ENCODE measurements at regions not wholly inside any gene's neighbourhood (a gene's known extent, or its start where the extent isn't known, plus 50 kb on each side); places are given as distances from the start of the nearest gene placed in this dataset.

GRCh38 chr12:22982635-22983034 lies 357.7 kb downstream of the ETNK1 start:
- Histone ChIP-seq H3K36me3 (ENCODE audit: control insufficient read depth, insufficient read depth, low read length) (no peaks in the 10 kb centered on the region), H3K27me3 (replicated peaks; ENCODE audit: control insufficient read depth, insufficient read depth, low read length) (no peaks in the 10 kb centered on the region), H3K4me1 (no peaks in the 10 kb centered on the region), H3K4me3 (ENCODE audit: low read depth, low read length) (no peak overlapping the region), H3K9me3 (no peaks in the 10 kb centered on the region)
- TF ChIP-seq CTCF (IDR thresholded peaks at IDR 0.05; ENCODE audit: insufficient read depth in 1 of 2, low read depth in 1 of 2, low read length in 1 of 2, severe bottlenecking in 1 of 2, unreplicated experiment in 1 of 2) = no peak
- Mint-ChIP-seq H3K27me3 (ENCODE audit: insufficient read depth, unreplicated experiment) (peaks cover 12% of the 10 kb centered on the region), H3K4me1 (ENCODE audit: low read depth, unreplicated experiment) (no peaks in the 10 kb centered on the region), H3K27ac (ENCODE audit: unreplicated experiment) (no peak overlapping the region), H3K9me3 (ENCODE audit: unreplicated experiment) (no peaks in the 10 kb centered on the region), H3K36me3 (ENCODE audit: insufficient read depth, unreplicated experiment) (no peaks in the 10 kb centered on the region), H3K4me3 (ENCODE audit: unreplicated experiment) (no peak overlapping the region)
- intact Hi-C loops (cut with micrococcal nuclease; ENCODE audit: unreplicated experiment) = loop anchor here (5.0 kb wide), 1 partner anchor 100 kb away; no protein-coding TSS in a partner anchor
- no peak for DNase-seq
- no TSS peak for BruUV-seq (replicated peaks)
- CTCF ChIA-PET = interaction anchor here (1.0 kb wide), 1 partner anchor 126 kb away, joined by 3 read pairs; no protein-coding TSS in a partner anchor
- POLR2A ChIA-PET = no interaction called here

GRCh38 chr12:22986997-22987396 lies 362.0 kb downstream of the ETNK1 start:
- no peak for DNase-seq
- CTCF ChIA-PET = no interaction called here
- Mint-ChIP-seq H3K4me1 (ENCODE audit: low read depth, unreplicated experiment) (no peaks in the 10 kb centered on the region), H3K9me3 (ENCODE audit: unreplicated experiment) (no peaks in the 10 kb centered on the region), H3K4me3 (ENCODE audit: unreplicated experiment) (no peak overlapping the region), H3K36me3 (ENCODE audit: insufficient read depth, unreplicated experiment) (no peaks in the 10 kb centered on the region), H3K27me3 (ENCODE audit: insufficient read depth, unreplicated experiment) (peaks cover 22% of the 10 kb centered on the region), H3K27ac (ENCODE audit: unreplicated experiment) (no peak overlapping the region)
- Histone ChIP-seq H3K36me3 (ENCODE audit: control insufficient read depth, insufficient read depth, low read length) (no peaks in the 10 kb centered on the region), H3K4me1 (no peaks in the 10 kb centered on the region), H3K27me3 (replicated peaks; ENCODE audit: control insufficient read depth, insufficient read depth, low read length) (no peaks in the 10 kb centered on the region), H3K9me3 (no peaks in the 10 kb centered on the region), H3K4me3 (ENCODE audit: low read depth, low read length) (no peak overlapping the region)
- intact Hi-C loops (cut with micrococcal nuclease; ENCODE audit: unreplicated experiment) = no loop called here
- POLR2A ChIA-PET = no interaction called here
- no peak for TF ChIP-seq CTCF (IDR thresholded peaks at IDR 0.05; ENCODE audit: insufficient read depth in 1 of 2, low read depth in 1 of 2, low read length in 1 of 2, severe bottlenecking in 1 of 2, unreplicated experiment in 1 of 2)
- BruUV-seq (replicated peaks) = no TSS peak

- Histone ChIP-seq H3K36me3 (ENCODE audit: control insufficient read depth, insufficient read depth, low read length) (no peaks in the 10 kb centered on the region), H3K4me1 (no peaks in the 10 kb centered on the region), H3K9me3 (no peaks in the 10 kb centered on the region), H3K27me3 (replicated peaks; ENCODE audit: control insufficient read depth, insufficient read depth, low read length) (no peaks in the 10 kb centered on the region), H3K4me3 (ENCODE audit: low read depth, low read length) (no peak overlapping the region)
- BruUV-seq (replicated peaks) = no TSS peak
- CTCF ChIA-PET = no interaction called here
- no peaks in the 10 kb centered on the region for H3K4me1 Mint-ChIP-seq (ENCODE audit: low read depth, unreplicated experiment)
- no peak overlapping the region for H3K27ac Mint-ChIP-seq (ENCODE audit: unreplicated experiment)
- DNase-seq = no peak
- no peaks in the 10 kb centered on the region for H3K36me3 Mint-ChIP-seq (ENCODE audit: insufficient read depth, unreplicated experiment)
- no peak overlapping the region for H3K4me3 Mint-ChIP-seq (ENCODE audit: unreplicated experiment)
- intact Hi-C loops (cut with micrococcal nuclease; ENCODE audit: unreplicated experiment) = no loop called here
- POLR2A ChIA-PET = no interaction called here
- TF ChIP-seq CTCF (IDR thresholded peaks at IDR 0.05; ENCODE audit: insufficient read depth in 1 of 2, low read depth in 1 of 2, low read length in 1 of 2, severe bottlenecking in 1 of 2, unreplicated experiment in 1 of 2) = no peak
- no peaks in the 10 kb centered on the region for H3K9me3 Mint-ChIP-seq (ENCODE audit: unreplicated experiment)
- H3K27me3 Mint-ChIP-seq (ENCODE audit: insufficient read depth, unreplicated experiment) = peaks cover 22% of the 10 kb centered on the region
Measured at GRCh38 chr12:22990501-22990900, 365.5 kb downstream of the ETNK1 start.

All from Caco-2 (cell line).